HG03196 (cell line): ENCODE measurements at regions not wholly inside any gene's neighbourhood (a gene's known extent, or its start where the extent isn't known, plus 50 kb on each side); places are given as distances from the start of the nearest gene placed in this dataset.
"Not testable (repeated sequence)": the region's sequence is repeated elsewhere in the genome, so short reads cannot be mapped to it uniquely, and the experiment has no call there.

Experiments used
- ATAC-seq: cut with Tn5 transposase; IDR thresholded peaks from one replicate; pipeline ENCODE4 v1.9.1; 2021; ENCODE audit not compliant: unreplicated experiment

- no peak for ATAC-seq
Observed at GRCh38 chr13:73653688-73654087, 480.5 kb downstream of the KLF12 start.

- no peak for ATAC-seq
Observed at GRCh38 chr13:73647417-73647816, 486.8 kb downstream of the KLF12 start.

- not testable (repeated sequence) for ATAC-seq
Observed at GRCh38 chr13:73640476-73641179, 493.6 kb downstream of the KLF12 start.

- no peak for ATAC-seq
Observed at GRCh38 chr13:73635166-73635787, 498.9 kb downstream of the KLF12 start.

- no peak for ATAC-seq
Observed at GRCh38 chr13:73633817-73634460, 500.3 kb downstream of the KLF12 start.

- no peak for ATAC-seq
Observed at GRCh38 chr13:73631411-73631810, 502.8 kb downstream of the KLF12 start.

- ATAC-seq = no peak
Observed at GRCh38 chr13:73625562-73626339, 508.5 kb downstream of the KLF12 start.

GRCh38 chr13:73623281-73623680, 510.9 kb downstream of the KLF12 start:
- no peak for ATAC-seq

GRCh38 chr13:73622381-73622780, 511.8 kb downstream of the KLF12 start:
- no peak for ATAC-seq

- no peak for ATAC-seq
Observed at GRCh38 chr13:73618275-73618865, 515.8 kb downstream of the KLF12 start.

GRCh38 chr13:73616861-73617260, 517.3 kb downstream of the KLF12 start:
- ATAC-seq = no peak

GRCh38 chr13:73610799-73611592, 523.2 kb downstream of the KLF12 start:
- ATAC-seq = no peak

- ATAC-seq = no peak
Observed at GRCh38 chr13:73608711-73609485, 525.3 kb downstream of the KLF12 start.

- ATAC-seq = no peak
Observed at GRCh38 chr13:73608157-73608516, 526.1 kb downstream of the KLF12 start.

- no peak for ATAC-seq
Observed at GRCh38 chr13:73607489-73608156, 526.6 kb downstream of the KLF12 start.

- no peak for ATAC-seq
Observed at GRCh38 chr13:73603646-73604045, 530.6 kb downstream of the KLF12 start.

GRCh38 chr13:73602295-73602694, 531.9 kb downstream of the KLF12 start:
- ATAC-seq = no peak

- ATAC-seq = no peak
Observed at GRCh38 chr13:73601708-73602107, 532.5 kb downstream of the KLF12 start.
